ENCODE measurements at regions not wholly inside any gene's neighbourhood (a gene's known extent, or its start where the extent isn't known, plus 50 kb on each side); places are given as distances from the start of the nearest gene placed in this dataset.
A peak's percentile ranks its signal among the peaks of the same experiment; 100 is the strongest.

DNA sequence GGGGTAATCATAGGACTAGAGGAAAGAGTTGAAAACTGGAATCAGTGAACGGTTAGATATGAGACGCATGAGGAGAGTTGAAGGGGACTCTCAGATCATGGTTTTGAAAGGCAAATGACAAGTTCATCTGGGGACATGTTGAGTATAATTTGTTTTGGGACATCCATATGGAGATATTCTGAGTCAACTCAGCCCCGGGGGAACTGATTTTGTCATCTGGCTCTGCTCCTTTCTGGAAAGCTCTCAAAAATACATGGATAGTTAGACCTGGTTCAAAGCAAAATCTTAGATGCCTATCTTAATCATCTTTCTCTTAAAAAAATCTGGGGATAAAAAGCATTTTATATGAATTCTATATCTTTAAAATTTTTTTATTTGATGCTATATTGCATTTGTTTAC lies 161.2 kb downstream of the SNX18 start:
- Histone ChIP-seq H3K9ac (ENCODE audit: low read depth, low read length, poor library complexity, severe bottlenecking) (no peak overlapping the region), H3K79me2 (ENCODE audit: insufficient read depth, low read length) (no peaks in the 10 kb centered on the region), H3K4me3 (ENCODE audit: low read length, poor library complexity, severe bottlenecking) (no peak overlapping the region), H4K20me1 (ENCODE audit: insufficient read depth, low read length, poor library complexity, severe bottlenecking) (no peaks in the 10 kb centered on the region), H2AFZ (ENCODE audit: low read length) (no peak overlapping the region), H3K27me3 (ENCODE audit: insufficient read depth, low read length, poor library complexity, severe bottlenecking) (no peaks in the 10 kb centered on the region), H3K36me3 (ENCODE audit: insufficient read depth, low read length) (no peaks in the 10 kb centered on the region), H3K4me2 (ENCODE audit: low read depth, low read length, poor library complexity, severe bottlenecking) (no peak overlapping the region), H3K4me1 (ENCODE audit: insufficient read depth, low read length, poor library complexity, severe bottlenecking) (peaks cover 7% of the 10 kb centered on the region), H3F3A (ENCODE audit: low read depth) (no peaks in the 10 kb centered on the region), H3K9me2 (replicated peaks; ENCODE audit: low read depth, low read length) (no peaks in the 10 kb centered on the region), H3K9me3 (ENCODE audit: insufficient read depth, low read depth, low read length) (no peaks in the 10 kb centered on the region)
- TF ChIP-seq, protein P1, sequence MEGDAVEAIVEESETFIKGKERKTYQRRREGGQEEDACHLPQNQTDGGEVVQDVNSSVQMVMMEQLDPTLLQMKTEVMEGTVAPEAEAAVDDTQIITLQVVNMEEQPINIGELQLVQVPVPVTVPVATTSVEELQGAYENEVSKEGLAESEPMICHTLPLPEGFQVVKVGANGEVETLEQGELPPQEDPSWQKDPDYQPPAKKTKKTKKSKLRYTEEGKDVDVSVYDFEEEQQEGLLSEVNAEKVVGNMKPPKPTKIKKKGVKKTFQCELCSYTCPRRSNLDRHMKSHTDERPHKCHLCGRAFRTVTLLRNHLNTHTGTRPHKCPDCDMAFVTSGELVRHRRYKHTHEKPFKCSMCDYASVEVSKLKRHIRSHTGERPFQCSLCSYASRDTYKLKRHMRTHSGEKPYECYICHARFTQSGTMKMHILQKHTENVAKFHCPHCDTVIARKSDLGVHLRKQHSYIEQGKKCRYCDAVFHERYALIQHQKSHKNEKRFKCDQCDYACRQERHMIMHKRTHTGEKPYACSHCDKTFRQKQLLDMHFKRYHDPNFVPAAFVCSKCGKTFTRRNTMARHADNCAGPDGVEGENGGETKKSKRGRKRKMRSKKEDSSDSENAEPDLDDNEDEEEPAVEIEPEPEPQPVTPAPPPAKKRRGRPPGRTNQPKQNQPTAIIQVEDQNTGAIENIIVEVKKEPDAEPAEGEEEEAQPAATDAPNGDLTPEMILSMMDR (conservative IDR thresholded peaks at IDR 0.05; ENCODE audit: low read length): no peak

DNA sequence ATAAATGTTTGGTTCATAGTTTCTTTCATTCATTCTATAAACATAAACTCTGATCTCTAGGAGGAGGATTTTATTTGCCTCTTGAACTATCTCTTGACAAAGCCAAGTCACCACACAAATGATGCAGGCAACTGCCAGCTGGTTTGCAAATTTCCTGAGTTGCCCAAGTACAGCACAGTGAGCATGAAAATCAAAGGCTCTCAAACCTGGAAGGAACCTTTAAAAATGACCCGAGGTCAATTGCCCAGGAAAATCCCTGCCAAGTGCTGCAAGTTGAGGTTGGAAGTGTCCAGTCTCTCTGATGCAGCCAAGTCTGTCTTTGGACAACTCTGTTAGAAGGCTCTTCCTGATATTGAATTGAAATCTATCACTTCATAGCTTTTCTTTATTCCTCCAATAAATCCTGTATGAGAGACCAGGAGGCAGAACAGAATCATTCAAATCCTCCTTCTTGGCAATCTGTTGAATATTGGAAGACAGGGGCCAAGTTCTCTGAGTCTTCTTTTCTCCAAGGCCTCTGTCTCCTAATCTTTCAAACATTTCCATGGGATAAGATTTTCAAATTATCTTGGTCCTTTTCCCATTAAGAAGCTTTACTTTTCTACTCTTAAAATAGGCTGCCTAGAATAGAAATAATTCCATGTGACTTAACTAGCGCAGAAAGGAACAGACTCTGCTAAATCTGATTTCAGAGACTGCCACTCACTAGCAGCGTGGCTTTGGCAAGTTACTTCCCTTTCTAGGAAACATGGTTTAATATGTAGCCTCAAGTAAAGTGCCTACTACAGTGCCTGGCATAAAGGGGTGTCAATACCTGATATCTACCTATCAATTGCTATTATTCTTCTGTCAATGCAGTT lies 159.2 kb downstream of the SNX18 start:
- Histone ChIP-seq H3K9ac (ENCODE audit: low read depth, low read length, poor library complexity, severe bottlenecking) (no peak overlapping the region), H3K4me3 (ENCODE audit: low read length, poor library complexity, severe bottlenecking) (no peak overlapping the region), H3F3A (ENCODE audit: low read depth) (no peaks in the 10 kb centered on the region), H3K4me1 (ENCODE audit: insufficient read depth, low read length, poor library complexity, severe bottlenecking) (peaks cover 13% of the 10 kb centered on the region), H3K36me3 (ENCODE audit: insufficient read depth, low read length) (no peaks in the 10 kb centered on the region), H3K9me2 (replicated peaks; ENCODE audit: low read depth, low read length) (no peaks in the 10 kb centered on the region), H3K79me2 (ENCODE audit: insufficient read depth, low read length) (no peaks in the 10 kb centered on the region), H3K4me2 (ENCODE audit: low read depth, low read length, poor library complexity, severe bottlenecking) (no peak overlapping the region), H3K27me3 (ENCODE audit: insufficient read depth, low read length, poor library complexity, severe bottlenecking) (no peaks in the 10 kb centered on the region), H4K20me1 (ENCODE audit: insufficient read depth, low read length, poor library complexity, severe bottlenecking) (no peaks in the 10 kb centered on the region), H3K9me3 (ENCODE audit: insufficient read depth, low read depth, low read length) (no peaks in the 10 kb centered on the region), H2AFZ (ENCODE audit: low read length) (no peak overlapping the region)
- no peak for TF ChIP-seq EZH2phosphoT487 (IDR thresholded peaks at IDR 0.05; ENCODE audit: borderline replicate concordance)
- TF ChIP-seq, protein P1 (conservative IDR thresholded peaks at IDR 0.05; ENCODE audit: low read length): no peak

DNA sequence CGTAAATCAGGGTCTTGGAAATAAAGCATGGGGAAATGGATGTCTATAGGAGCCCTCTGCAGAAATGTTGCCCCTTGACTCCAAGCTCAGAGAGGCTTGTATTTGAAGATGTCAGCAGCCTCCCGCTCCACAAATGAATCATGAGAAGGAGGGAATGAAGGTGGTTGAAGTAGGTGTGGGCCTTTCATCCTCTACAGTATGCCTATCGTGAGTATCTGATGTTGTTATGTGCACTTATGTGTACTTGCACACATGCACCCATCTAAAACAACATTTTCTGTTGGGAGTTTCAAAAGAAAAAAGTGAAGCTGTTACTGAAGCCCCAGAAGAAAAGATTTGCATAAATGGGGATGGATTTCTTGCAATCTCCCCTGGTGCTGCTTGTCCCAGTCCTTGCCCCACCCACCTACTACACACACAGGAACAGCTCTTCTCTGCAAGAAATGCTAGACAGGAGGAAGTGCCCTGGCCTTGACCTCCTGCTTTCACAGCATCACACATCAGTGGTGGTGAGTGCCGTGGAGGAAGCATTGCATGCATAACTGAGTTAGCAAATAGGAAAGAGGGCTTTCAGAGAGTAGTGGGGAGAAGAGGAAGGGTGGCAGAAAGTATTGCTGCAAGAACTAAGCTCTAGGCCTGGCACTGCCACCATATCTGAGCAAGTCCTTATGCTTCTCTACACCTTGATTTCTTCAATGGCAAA lies 156.1 kb downstream of the SNX18 start:
- H3K4me1 ChIP-seq (ENCODE audit: insufficient read depth, low read length, poor library complexity, severe bottlenecking): peaks cover 26% of the 10 kb centered on the region
- H3K4me3 ChIP-seq (ENCODE audit: low read length, poor library complexity, severe bottlenecking): no peak overlapping the region
- H3K79me2 ChIP-seq (ENCODE audit: insufficient read depth, low read length): no peaks in the 10 kb centered on the region
- H3K27me3 ChIP-seq (ENCODE audit: insufficient read depth, low read length, poor library complexity, severe bottlenecking): no peaks in the 10 kb centered on the region
- no peaks in the 10 kb centered on the region for H3K9me2 ChIP-seq (replicated peaks; ENCODE audit: low read depth, low read length)
- H4K20me1 ChIP-seq (ENCODE audit: insufficient read depth, low read length, poor library complexity, severe bottlenecking): no peaks in the 10 kb centered on the region
- H3K4me2 ChIP-seq (ENCODE audit: low read depth, low read length, poor library complexity, severe bottlenecking): peak overlapping the region; percentile 33
- H3K9ac ChIP-seq (ENCODE audit: low read depth, low read length, poor library complexity, severe bottlenecking): no peak overlapping the region
- peak overlapping the region; percentile 74 for H2AFZ ChIP-seq (ENCODE audit: low read length)
- H3K9me3 ChIP-seq (ENCODE audit: insufficient read depth, low read depth, low read length): no peaks in the 10 kb centered on the region
- H3K36me3 ChIP-seq (ENCODE audit: insufficient read depth, low read length): no peaks in the 10 kb centered on the region
- TF ChIP-seq EZH2phosphoT487 (IDR thresholded peaks at IDR 0.05; ENCODE audit: borderline replicate concordance): no peak
- TF ChIP-seq, protein P1 (conservative IDR thresholded peaks at IDR 0.05; ENCODE audit: low read length): no peak
- no peaks in the 10 kb centered on the region for H3F3A ChIP-seq (ENCODE audit: low read depth)

All from Loucy (cell line).